ENCODE measurements at regions not wholly inside any gene's neighbourhood (a gene's known extent, or its start where the extent isn't known, plus 50 kb on each side); places are given as distances from the start of the nearest gene placed in this dataset.

DNA sequence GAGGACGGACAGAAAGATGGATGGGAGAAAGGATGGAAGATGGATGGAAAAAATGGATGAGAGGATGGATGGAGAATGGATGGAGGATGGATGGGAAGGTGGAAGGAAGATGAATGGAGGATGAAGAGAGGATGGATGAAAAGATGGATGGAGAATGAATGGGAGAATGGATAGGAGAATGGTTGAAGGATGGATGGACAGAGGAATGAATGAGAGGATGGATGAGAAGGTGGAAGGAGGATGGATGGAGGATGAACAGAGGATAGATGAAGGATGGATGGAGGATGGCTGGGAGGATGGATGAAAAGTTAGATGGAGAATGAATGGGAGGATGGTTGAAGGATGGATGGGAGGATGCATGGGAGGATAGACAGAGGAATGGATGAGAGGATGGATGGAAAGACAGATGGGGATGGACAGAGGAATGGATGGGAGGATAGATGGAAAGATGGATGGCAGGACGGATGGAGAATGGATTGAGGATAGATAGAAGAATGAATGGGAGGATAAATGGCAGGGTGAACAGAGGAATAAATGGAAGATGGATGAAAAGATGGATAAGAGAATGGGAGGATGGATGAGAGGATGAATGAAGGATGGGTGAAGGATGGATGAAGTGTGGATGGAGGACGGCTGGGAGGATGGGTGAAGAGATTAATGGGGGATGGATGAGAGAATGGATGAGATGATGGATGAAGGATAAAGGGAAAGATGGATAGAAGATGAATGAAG, 217.7 kb upstream of the IER5L start:
- no peak for DNase-seq (ENCODE audit: low read depth in 1 of 2, low spot score in 1 of 2)
- H3K4me3 ChIP-seq (replicated peaks; ENCODE audit: insufficient read depth, low read length) = no peak overlapping the region
- no peaks in the 10 kb centered on the region for H3K27me3 ChIP-seq (ENCODE audit: insufficient read depth, poor library complexity, severe bottlenecking)
- H3K27ac ChIP-seq (replicated peaks) = no peak overlapping the region
- TF ChIP-seq, protein P1, sequence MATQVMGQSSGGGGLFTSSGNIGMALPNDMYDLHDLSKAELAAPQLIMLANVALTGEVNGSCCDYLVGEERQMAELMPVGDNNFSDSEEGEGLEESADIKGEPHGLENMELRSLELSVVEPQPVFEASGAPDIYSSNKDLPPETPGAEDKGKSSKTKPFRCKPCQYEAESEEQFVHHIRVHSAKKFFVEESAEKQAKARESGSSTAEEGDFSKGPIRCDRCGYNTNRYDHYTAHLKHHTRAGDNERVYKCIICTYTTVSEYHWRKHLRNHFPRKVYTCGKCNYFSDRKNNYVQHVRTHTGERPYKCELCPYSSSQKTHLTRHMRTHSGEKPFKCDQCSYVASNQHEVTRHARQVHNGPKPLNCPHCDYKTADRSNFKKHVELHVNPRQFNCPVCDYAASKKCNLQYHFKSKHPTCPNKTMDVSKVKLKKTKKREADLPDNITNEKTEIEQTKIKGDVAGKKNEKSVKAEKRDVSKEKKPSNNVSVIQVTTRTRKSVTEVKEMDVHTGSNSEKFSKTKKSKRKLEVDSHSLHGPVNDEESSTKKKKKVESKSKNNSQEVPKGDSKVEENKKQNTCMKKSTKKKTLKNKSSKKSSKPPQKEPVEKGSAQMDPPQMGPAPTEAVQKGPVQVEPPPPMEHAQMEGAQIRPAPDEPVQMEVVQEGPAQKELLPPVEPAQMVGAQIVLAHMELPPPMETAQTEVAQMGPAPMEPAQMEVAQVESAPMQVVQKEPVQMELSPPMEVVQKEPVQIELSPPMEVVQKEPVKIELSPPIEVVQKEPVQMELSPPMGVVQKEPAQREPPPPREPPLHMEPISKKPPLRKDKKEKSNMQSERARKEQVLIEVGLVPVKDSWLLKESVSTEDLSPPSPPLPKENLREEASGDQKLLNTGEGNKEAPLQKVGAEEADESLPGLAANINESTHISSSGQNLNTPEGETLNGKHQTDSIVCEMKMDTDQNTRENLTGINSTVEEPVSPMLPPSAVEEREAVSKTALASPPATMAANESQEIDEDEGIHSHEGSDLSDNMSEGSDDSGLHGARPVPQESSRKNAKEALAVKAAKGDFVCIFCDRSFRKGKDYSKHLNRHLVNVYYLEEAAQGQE (IDR thresholded peaks at IDR 0.05; ENCODE audit: insufficient replicate concordance, low read depth) = no peak

DNA sequence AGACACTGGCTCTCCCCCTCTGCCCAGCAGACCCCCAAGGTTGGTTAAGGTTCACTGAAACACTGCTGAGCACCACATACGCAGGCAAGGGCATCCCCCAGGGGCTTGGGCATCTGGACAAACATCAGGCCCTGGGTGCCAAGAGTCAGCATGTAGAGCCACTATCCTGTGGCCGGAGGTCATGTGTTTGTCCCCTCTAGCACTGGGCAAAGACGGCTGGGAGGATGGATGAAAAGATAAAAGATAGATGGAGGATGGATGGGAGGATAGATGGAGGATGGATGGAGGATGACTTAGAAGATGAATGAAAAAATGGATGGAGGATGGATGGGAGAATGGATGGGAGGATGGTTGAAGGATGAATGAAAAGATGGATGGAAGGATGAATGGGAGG, 216.8 kb upstream of the IER5L start:
- DNase-seq (ENCODE audit: low read depth in 1 of 2, low spot score in 1 of 2) = no peak
- Histone ChIP-seq H3K4me3 (replicated peaks; ENCODE audit: insufficient read depth, low read length) (no peak overlapping the region), H3K27me3 (ENCODE audit: insufficient read depth, poor library complexity, severe bottlenecking) (no peaks in the 10 kb centered on the region), H3K27ac (replicated peaks) (no peak overlapping the region)
- TF ChIP-seq GABPA (IDR thresholded peaks at IDR 0.05; ENCODE audit: low read depth) (no peak), POLR2AphosphoS5 (IDR thresholded peaks at IDR 0.05; ENCODE audit: low read depth) (no peak), SPI1 (IDR thresholded peaks at IDR 0.05; ENCODE audit: borderline replicate concordance, low read depth) (no peak)
- TF ChIP-seq, protein P1 (IDR thresholded peaks at IDR 0.05; ENCODE audit: insufficient replicate concordance, low read depth) = no peak
- TF ChIP-seq, protein P2, sequence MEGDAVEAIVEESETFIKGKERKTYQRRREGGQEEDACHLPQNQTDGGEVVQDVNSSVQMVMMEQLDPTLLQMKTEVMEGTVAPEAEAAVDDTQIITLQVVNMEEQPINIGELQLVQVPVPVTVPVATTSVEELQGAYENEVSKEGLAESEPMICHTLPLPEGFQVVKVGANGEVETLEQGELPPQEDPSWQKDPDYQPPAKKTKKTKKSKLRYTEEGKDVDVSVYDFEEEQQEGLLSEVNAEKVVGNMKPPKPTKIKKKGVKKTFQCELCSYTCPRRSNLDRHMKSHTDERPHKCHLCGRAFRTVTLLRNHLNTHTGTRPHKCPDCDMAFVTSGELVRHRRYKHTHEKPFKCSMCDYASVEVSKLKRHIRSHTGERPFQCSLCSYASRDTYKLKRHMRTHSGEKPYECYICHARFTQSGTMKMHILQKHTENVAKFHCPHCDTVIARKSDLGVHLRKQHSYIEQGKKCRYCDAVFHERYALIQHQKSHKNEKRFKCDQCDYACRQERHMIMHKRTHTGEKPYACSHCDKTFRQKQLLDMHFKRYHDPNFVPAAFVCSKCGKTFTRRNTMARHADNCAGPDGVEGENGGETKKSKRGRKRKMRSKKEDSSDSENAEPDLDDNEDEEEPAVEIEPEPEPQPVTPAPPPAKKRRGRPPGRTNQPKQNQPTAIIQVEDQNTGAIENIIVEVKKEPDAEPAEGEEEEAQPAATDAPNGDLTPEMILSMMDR (IDR thresholded peaks at IDR 0.05; ENCODE audit: insufficient read depth, low read length) = no peak

GRCh38 chr9:129394061-129394885, 216.2 kb upstream of the IER5L start:
- Histone ChIP-seq H3K27me3 (ENCODE audit: insufficient read depth, poor library complexity, severe bottlenecking) (no peaks in the 10 kb centered on the region), H3K27ac (replicated peaks) (no peak overlapping the region), H3K4me3 (replicated peaks; ENCODE audit: insufficient read depth, low read length) (no peak overlapping the region)
- no peak for DNase-seq (ENCODE audit: low read depth in 1 of 2, low spot score in 1 of 2)
- TF ChIP-seq, protein P2 (IDR thresholded peaks at IDR 0.05; ENCODE audit: insufficient read depth, low read length) = no peak
- TF ChIP-seq SPI1 (IDR thresholded peaks at IDR 0.05; ENCODE audit: borderline replicate concordance, low read depth) (no peak), GABPA (IDR thresholded peaks at IDR 0.05; ENCODE audit: low read depth) (no peak), POLR2AphosphoS5 (IDR thresholded peaks at IDR 0.05; ENCODE audit: low read depth) (no peak)
- TF ChIP-seq, protein P1 (IDR thresholded peaks at IDR 0.05; ENCODE audit: insufficient replicate concordance, low read depth) = no peak

Data from HL-60 (cell line).